ENCODE measurements at regions not wholly inside any gene's neighbourhood (a gene's known extent, or its start where the extent isn't known, plus 50 kb on each side); places are given as distances from the start of the nearest gene placed in this dataset.
A peak's percentile ranks its signal among the peaks of the same experiment; 100 is the strongest.

GRCh38 chr1:25046194-25046532, 116.1 kb upstream of the RUNX3 start:
- Mint-ChIP-seq H3K27ac (no peak overlapping the region), H3K4me3 (no peak overlapping the region), H3K4me1 (ENCODE audit: low read depth) (no peaks in the 10 kb centered on the region), H3K36me3 (no peaks in the 10 kb centered on the region), H3K27me3 (peaks cover 4% of the 10 kb centered on the region), H3K9me3 (peaks cover 3% of the 10 kb centered on the region)
- POLR2A ChIA-PET: no interaction called here
- intact Hi-C loops (cut with micrococcal nuclease): no loop called here
- DNase-seq: no peak
- CTCF ChIA-PET: interaction anchor here (1.3 kb wide), 1 partner anchor 61 kb away, joined by 3 read pairs; no protein-coding TSS in a partner anchor

DNA sequence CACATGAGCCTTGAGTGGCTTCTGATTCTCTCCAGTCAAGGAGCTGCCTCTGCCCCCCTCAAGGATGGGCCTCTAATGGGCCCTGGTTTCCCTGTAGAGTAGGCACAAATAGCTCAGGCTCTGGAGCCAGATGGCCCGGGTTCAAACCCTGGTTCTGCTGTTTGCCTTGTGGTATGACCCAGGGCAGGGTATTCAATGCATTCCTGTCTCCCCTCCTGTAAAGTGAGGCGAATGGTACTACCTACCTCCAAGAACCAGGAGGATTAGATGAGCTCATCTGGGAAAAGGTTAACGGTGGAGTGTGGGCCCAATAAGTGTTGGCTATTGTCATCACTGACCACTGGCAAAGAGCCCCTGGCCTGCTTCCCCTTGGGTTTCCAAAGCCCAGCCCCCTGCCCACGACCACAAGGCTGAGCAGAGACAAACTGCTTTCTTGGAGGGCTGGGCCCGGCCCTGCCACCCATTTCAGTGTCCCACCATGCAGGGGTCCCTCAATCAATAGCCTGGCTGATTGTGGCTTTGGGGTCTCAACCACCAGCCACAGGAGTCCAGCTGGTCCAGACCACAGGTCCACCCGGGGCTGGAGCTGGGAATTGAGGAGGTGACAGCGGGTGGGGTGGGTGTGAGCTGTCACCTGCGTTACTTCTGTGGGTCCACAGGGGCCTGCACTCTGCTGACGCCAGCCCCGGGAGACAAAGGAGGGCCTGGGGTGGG, 115.6 kb upstream of the RUNX3 start:
- ChIA-PET CTCF (interaction anchor here (1.3 kb wide), 1 partner anchor 61 kb away, joined by 3 read pairs; no protein-coding TSS in a partner anchor), POLR2A (no interaction called here)
- Mint-ChIP-seq H3K4me1 (ENCODE audit: low read depth) (no peaks in the 10 kb centered on the region), H3K36me3 (no peaks in the 10 kb centered on the region), H3K9me3 (peaks cover 3% of the 10 kb centered on the region), H3K27ac (no peak overlapping the region), H3K27me3 (peaks cover 1% of the 10 kb centered on the region), H3K4me3 (no peak overlapping the region)
- DNase-seq: no peak
- intact Hi-C loops (cut with micrococcal nuclease): no loop called here

- no peaks in the 10 kb centered on the region for H3K36me3 Mint-ChIP-seq
- ChIA-PET CTCF (interaction anchor here (0.8 to 1.2 kb wide), 2 partner anchors 195 to 355 kb away, joined by 3 to 4 read pairs; no protein-coding TSS in a partner anchor), POLR2A (no interaction called here)
- H3K4me1 Mint-ChIP-seq (ENCODE audit: low read depth): peaks cover 2% of the 10 kb centered on the region
- DNase-seq: no peak
- peaks cover 3% of the 10 kb centered on the region for H3K9me3 Mint-ChIP-seq
- intact Hi-C loops (cut with micrococcal nuclease): no loop called here
- no peak overlapping the region for H3K4me3 Mint-ChIP-seq
- no peak overlapping the region for H3K27ac Mint-ChIP-seq
- H3K27me3 Mint-ChIP-seq: peaks cover 3% of the 10 kb centered on the region
Measured at GRCh38 chr1:25043228-25043580, 113.1 kb upstream of the RUNX3 start.

GRCh38 chr1:25042331-25043227, 112.5 kb upstream of the RUNX3 start:
- Mint-ChIP-seq H3K4me1 (ENCODE audit: low read depth) (peaks cover 4% of the 10 kb centered on the region), H3K4me3 (no peak overlapping the region), H3K36me3 (no peaks in the 10 kb centered on the region), H3K27ac (no peak overlapping the region), H3K27me3 (peaks cover 3% of the 10 kb centered on the region), H3K9me3 (peaks cover 3% of the 10 kb centered on the region)
- intact Hi-C loops (cut with micrococcal nuclease): no loop called here
- ChIA-PET CTCF (interaction anchor here (0.6 to 1.2 kb wide), 4 partner anchors 14 to 194 kb away, joined by 3 to 6 read pairs (median 3); no protein-coding TSS in a partner anchor), POLR2A (interaction anchor here (1.1 kb wide), 1 partner anchor 110 kb away, joined by 3 read pairs; no protein-coding TSS in a partner anchor)
- DNase-seq: no peak

DNA sequence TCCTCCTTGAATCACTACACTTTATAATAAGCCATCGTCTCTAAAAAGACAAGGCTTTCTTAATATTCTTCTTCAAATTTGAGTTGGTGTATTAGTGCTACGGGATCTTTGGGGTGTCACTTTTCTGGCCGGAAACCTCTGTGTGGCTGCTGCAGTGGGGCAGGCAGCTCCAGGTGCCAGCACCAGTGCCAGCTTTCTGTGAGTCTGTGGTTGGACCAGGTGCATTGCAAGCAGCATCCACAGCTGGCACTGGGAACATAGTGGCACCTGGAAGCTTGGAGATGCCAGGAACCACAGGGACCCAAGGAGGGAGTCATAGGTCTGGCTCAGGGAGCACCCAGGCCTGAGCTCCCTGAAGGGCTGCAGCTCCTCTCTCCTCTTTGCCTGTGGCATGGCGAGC, 111.8 kb upstream of the RUNX3 start:
- POLR2A ChIA-PET: interaction anchor here (1.1 kb wide), 1 partner anchor 110 kb away, joined by 3 read pairs; no protein-coding TSS in a partner anchor
- Mint-ChIP-seq H3K9me3 (peaks cover 3% of the 10 kb centered on the region), H3K36me3 (no peaks in the 10 kb centered on the region), H3K27me3 (peaks cover 3% of the 10 kb centered on the region), H3K27ac (no peak overlapping the region), H3K4me3 (no peak overlapping the region), H3K4me1 (ENCODE audit: low read depth) (peaks cover 10% of the 10 kb centered on the region)
- intact Hi-C loops (cut with micrococcal nuclease): no loop called here
- CTCF ChIA-PET: interaction anchor here (0.6 to 1.2 kb wide), 4 partner anchors 13 to 194 kb away, joined by 3 to 6 read pairs (median 3); no protein-coding TSS in a partner anchor
- no peak for DNase-seq

GRCh38 chr1:25040122-25040685, 110.1 kb upstream of the RUNX3 start:
- Mint-ChIP-seq H3K4me3 (no peak overlapping the region), H3K4me1 (ENCODE audit: low read depth) (peaks cover 12% of the 10 kb centered on the region), H3K36me3 (no peaks in the 10 kb centered on the region), H3K27me3 (peaks cover 3% of the 10 kb centered on the region), H3K27ac (no peak overlapping the region), H3K9me3 (peaks cover 3% of the 10 kb centered on the region)
- ChIA-PET CTCF (interaction anchor here (1.5 to 10.4 kb wide), 3 partner anchors 77 to 192 kb away, joined by 6 to 290 read pairs (median 137); partner anchors contain the start of gene RUNX3), POLR2A (no interaction called here)
- intact Hi-C loops (cut with micrococcal nuclease): no loop called here
- no peak for DNase-seq

DNA sequence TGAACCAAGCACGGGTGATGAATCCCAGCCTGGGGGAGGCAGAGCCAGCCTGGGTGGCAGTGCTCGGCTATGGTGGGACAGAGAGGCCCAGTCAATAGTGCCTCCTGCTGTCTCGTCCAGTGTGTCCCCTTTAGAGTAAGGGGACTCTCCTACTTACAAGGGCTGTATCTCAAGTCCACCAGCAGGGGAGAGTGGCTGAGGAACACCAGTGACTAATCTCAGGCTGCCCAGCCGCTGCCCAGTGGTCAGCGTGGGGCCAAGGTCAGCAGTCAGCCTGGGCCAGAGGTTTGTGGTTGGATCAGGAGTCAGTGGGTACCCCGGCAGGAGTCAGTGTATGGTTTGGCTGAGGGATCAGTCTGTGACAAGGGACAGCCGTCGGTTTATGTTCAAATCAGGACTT, 109.2 kb upstream of the RUNX3 start:
- Mint-ChIP-seq H3K27me3 (peaks cover 3% of the 10 kb centered on the region), H3K36me3 (no peaks in the 10 kb centered on the region), H3K9me3 (peaks cover 3% of the 10 kb centered on the region), H3K27ac (no peak overlapping the region), H3K4me3 (no peak overlapping the region), H3K4me1 (ENCODE audit: low read depth) (peaks cover 12% of the 10 kb centered on the region)
- CTCF ChIA-PET: interaction anchor here (0.7 to 10.4 kb wide), 7 partner anchors 14 to 190 kb away, joined by 3 to 290 read pairs (median 64); partner anchors contain the start of gene RUNX3
- no peak for DNase-seq
- POLR2A ChIA-PET: no interaction called here
- intact Hi-C loops (cut with micrococcal nuclease): no loop called here

DNA sequence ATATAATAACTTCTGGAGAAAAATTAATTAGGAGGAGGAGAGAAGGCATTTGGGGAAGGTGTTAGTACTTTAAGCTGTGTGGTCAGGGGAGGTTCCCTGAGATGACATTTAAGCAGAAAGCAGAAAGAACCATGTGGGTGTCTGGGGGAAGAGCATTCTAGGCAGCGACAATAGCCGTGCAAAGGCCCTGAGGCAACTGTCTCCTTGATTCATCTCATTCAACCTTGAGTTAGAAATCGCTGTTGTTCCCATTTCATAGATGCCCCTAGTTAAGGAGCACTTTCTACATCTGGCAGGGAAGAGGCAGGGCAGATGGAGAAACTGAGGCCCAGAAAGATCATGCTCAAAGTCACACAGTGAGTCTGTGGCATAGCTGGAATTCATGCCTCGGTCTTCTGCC, 108.6 kb upstream of the RUNX3 start:
- Mint-ChIP-seq H3K4me3 (no peak overlapping the region), H3K27me3 (peaks cover 3% of the 10 kb centered on the region), H3K9me3 (peaks cover 2% of the 10 kb centered on the region), H3K27ac (no peak overlapping the region), H3K4me1 (ENCODE audit: low read depth) (peaks cover 15% of the 10 kb centered on the region), H3K36me3 (no peaks in the 10 kb centered on the region)
- ChIA-PET POLR2A (interaction anchor here (2.9 kb wide), 1 partner anchor 74 kb away, joined by 20 read pairs; no protein-coding TSS in a partner anchor), CTCF (interaction anchor here (0.7 to 10.4 kb wide), 17 partner anchors 9 to 190 kb away, joined by 3 to 290 read pairs (median 11); partner anchors contain the start of gene RUNX3)
- DNase-seq: no peak
- intact Hi-C loops (cut with micrococcal nuclease): no loop called here

- Mint-ChIP-seq H3K36me3 (no peaks in the 10 kb centered on the region), H3K27ac (peak overlapping the region; percentile 71), H3K4me3 (peak overlapping the region; percentile 13), H3K9me3 (no peaks in the 10 kb centered on the region), H3K4me1 (ENCODE audit: low read depth) (peaks cover 28% of the 10 kb centered on the region), H3K27me3 (peaks cover 3% of the 10 kb centered on the region)
- POLR2A ChIA-PET: interaction anchor here (1.1 to 3.2 kb wide), 6 partner anchors 15 to 118 kb away, joined by 3 to 20 read pairs (median 6); partner anchors contain the start of gene RUNX3
- peak; percentile 84 for DNase-seq
- CTCF ChIA-PET: interaction anchor here (0.6 to 10.4 kb wide), 55 partner anchors 10 to 738 kb away, joined by 3 to 290 read pairs (median 6); partner anchors contain the start of genes RUNX3 and SYF2
- intact Hi-C loops (cut with micrococcal nuclease): loop anchor here (1.0 to 2.0 kb wide), 6 partner anchors 15 to 189 kb away; partner anchors contain the start of gene RUNX3
Measured at GRCh38 chr1:25037174-25038074, 107.3 kb upstream of the RUNX3 start.

DNA sequence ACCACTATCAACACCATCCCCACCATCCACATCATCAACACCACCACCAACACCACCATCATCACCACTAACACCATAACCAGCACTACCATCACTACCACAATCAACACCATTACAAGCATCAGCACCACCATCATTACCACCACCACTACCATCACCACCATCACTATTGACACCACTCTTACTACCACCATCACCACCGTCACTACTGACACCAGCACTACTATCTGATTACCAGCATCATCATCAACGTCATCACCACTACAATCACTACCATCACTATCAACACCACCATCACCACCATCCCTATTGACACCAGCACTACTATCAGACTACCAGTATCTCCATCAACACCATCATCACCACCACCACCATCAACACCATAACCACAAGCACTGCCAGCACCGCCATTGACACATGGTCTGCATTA, 106.1 kb upstream of the RUNX3 start:
- CTCF ChIA-PET: interaction anchor here (0.6 to 10.4 kb wide), 29 partner anchors 10 to 299 kb away, joined by 3 to 290 read pairs (median 11); partner anchors contain the start of gene RUNX3

More for the DNA sequence above, 106.1 kb upstream of the RUNX3 start:
- Mint-ChIP-seq H3K4me1 (ENCODE audit: low read depth) (peaks cover 41% of the 10 kb centered on the region), H3K36me3 (no peaks in the 10 kb centered on the region), H3K27ac (no peak overlapping the region), H3K27me3 (peaks cover 3% of the 10 kb centered on the region), H3K4me3 (no peak overlapping the region), H3K9me3 (no peaks in the 10 kb centered on the region)
- intact Hi-C loops (cut with micrococcal nuclease): loop anchor here (2.0 kb wide), 1 partner anchor 13 kb away; no protein-coding TSS in a partner anchor
- DNase-seq: no peak
- POLR2A ChIA-PET: interaction anchor here (1.4 to 3.2 kb wide), 4 partner anchors 13 to 117 kb away, joined by 5 to 20 read pairs (median 12); partner anchors contain the start of gene RUNX3

Measured in activated CD4-positive, alpha-beta memory T cell treated with anti-CD3 and anti-CD28 coated beads for 36 hours (primary cell).